Stimulated activated CD8-positive, alpha-beta memory T cell treated with anti-CD3 and anti-CD28 coated beads, Interleukin-7, amount 100 ng/mL, for 24 hours (primary cell): ENCODE measurements at regions not wholly inside any gene's neighbourhood (a gene's known extent, or its start where the extent isn't known, plus 50 kb on each side); places are given as distances from the start of the nearest gene placed in this dataset.

Source experiments
- DNase-seq: peaks from one replicate; pipeline ENCODE4 v3.0.0-alpha.2; 2020; ENCODE audit warnings: low read depth

- DNase-seq, result no peak
These were observed 179.4 kb downstream of the SNAPC1 start for GRCh38 chr14:61941421-61942150.

- DNase-seq, result no peak
These were observed 186.2 kb downstream of the SNAPC1 start for GRCh38 chr14:61948376-61948775.

GRCh38 chr14:61950340-61950739 lies 188.1 kb downstream of the SNAPC1 start:
- no peak for DNase-seq

GRCh38 chr14:61953602-61954001 lies 191.4 kb downstream of the SNAPC1 start:
- DNase-seq, result no peak

- no peak for DNase-seq
These were observed 192.1 kb downstream of the SNAPC1 start for GRCh38 chr14:61954306-61954705.

GRCh38 chr14:61956517-61956916 lies 194.3 kb downstream of the SNAPC1 start:
- no peak for DNase-seq

- DNase-seq, result no peak
These were observed 197.1 kb downstream of the SNAPC1 start for GRCh38 chr14:61959348-61959747.

GRCh38 chr14:61961369-61961768 lies 199.1 kb downstream of the SNAPC1 start:
- no peak for DNase-seq

GRCh38 chr14:61963926-61964325 lies 201.7 kb downstream of the SNAPC1 start:
- no peak for DNase-seq

GRCh38 chr14:61965030-61965745 lies 203.0 kb downstream of the SNAPC1 start:
- DNase-seq, result no peak

- DNase-seq, result no peak
These were observed 206.0 kb downstream of the SNAPC1 start for GRCh38 chr14:61968207-61968606.

GRCh38 chr14:61972711-61973110 lies 210.5 kb downstream of the SNAPC1 start:
- DNase-seq, result no peak

GRCh38 chr14:61973981-61974380 lies 211.8 kb downstream of the SNAPC1 start:
- no peak for DNase-seq

GRCh38 chr14:61977217-61977616 lies 215.0 kb downstream of the SNAPC1 start:
- DNase-seq, result no peak

GRCh38 chr14:61988240-61988639 lies 226.0 kb downstream of the SNAPC1 start:
- no peak for DNase-seq

GRCh38 chr14:61992139-61992538 lies 229.9 kb downstream of the SNAPC1 start:
- no peak for DNase-seq

- DNase-seq, result no peak
These were observed 230.7 kb downstream of the SNAPC1 start for GRCh38 chr14:61992926-61993325.

GRCh38 chr14:61994589-61994988 lies 232.4 kb downstream of the SNAPC1 start:
- no peak for DNase-seq

GRCh38 chr14:61996753-61997152 lies 234.5 kb downstream of the SNAPC1 start:
- DNase-seq, result no peak

GRCh38 chr14:61997161-61997560 lies 234.9 kb downstream of the SNAPC1 start:
- no peak for DNase-seq

- DNase-seq, result no peak
These were observed 239.7 kb downstream of the SNAPC1 start for GRCh38 chr14:62001963-62002362.

GRCh38 chr14:62002642-62003041 lies 240.4 kb downstream of the SNAPC1 start:
- no peak for DNase-seq

- no peak for DNase-seq
These were observed 241.5 kb downstream of the SNAPC1 start for GRCh38 chr14:62003701-62004100.
